ENCODE measurements at regions not wholly inside any gene's neighbourhood (a gene's known extent, or its start where the extent isn't known, plus 50 kb on each side); places are given as distances from the start of the nearest gene placed in this dataset.
A peak's percentile ranks its signal among the peaks of the same experiment; 100 is the strongest.
"Not testable (repeated sequence)": the region's sequence is repeated elsewhere in the genome, so short reads cannot be mapped to it uniquely, and the experiment has no call there.

DNA sequence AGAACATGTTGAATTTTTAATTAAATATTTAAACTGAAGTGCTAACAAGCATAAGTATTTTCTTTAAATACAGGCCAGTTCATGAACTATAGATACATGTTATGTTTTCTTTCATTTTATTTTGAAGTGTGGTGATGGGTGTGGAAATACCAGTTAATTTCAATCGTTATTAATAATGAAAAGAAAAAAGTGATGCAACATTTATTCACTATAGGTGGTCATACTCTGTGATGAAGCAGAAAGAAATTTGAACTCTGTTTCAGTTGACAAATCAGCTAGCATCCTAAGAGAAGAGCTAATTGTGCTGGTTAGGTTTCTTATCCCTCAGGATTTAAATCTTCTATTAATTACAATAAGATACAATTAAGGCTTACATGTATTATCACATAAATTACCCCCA is 795.1 kb upstream of the DDX18 start:
- DNase-seq (ENCODE audit: low spot score) = no peak
- no peak overlapping the region for H2BK5ac ChIP-seq (ENCODE audit: low read length)

DNA sequence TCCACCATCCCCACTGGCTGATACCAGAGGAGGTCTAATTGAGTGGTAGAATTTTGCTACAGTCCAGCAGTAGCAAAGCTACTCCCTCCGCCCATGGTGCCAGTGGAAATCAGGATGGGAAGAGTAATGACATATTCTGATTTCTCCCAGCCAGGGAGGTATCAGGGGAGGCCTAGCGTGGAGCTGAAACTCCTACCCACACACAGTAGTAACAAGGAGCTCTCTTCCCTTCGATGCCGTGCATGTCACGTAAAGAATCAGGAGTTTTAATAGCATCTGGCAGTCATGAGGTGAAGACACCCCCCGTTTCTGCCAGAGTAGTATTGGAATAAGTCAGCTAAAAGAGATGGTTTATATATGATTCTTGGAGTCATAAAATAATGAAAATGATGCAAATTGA is 786.8 kb upstream of the DDX18 start:
- no peak overlapping the region for H3K4me3 ChIP-seq (ENCODE audit: low read length in 2 of 2)
- H3K18ac ChIP-seq (ENCODE audit: low read length) = no peak overlapping the region
- no peaks in the 10 kb centered on the region for H3K9me3 ChIP-seq (replicated peaks in 1 of 2; ENCODE audit: control insufficient read depth in 2 of 2, insufficient read depth in 1 of 2, low read depth in 1 of 2, low read length in 2 of 2)
- H2AFZ ChIP-seq (ENCODE audit: low read length) = no peak overlapping the region
- H3K27ac ChIP-seq (replicated peaks; ENCODE audit: low read length) = no peak overlapping the region
- no peak overlapping the region for H3K4me2 ChIP-seq (ENCODE audit: insufficient read depth, low read length, poor library complexity, severe bottlenecking)
- no peak overlapping the region for H2AK5ac ChIP-seq (ENCODE audit: low read depth, low read length)
- H3K4ac ChIP-seq (ENCODE audit: low read length) = no peak overlapping the region
- H4K91ac ChIP-seq (ENCODE audit: low read depth, low read length, poor library complexity) = no peak overlapping the region
- H2BK12ac ChIP-seq (ENCODE audit: low read length) = peak overlapping the region; percentile 22
- no peaks in the 10 kb centered on the region for H3K4me1 ChIP-seq (ENCODE audit: control insufficient read depth in 2 of 2, insufficient read depth in 1 of 2, low read depth in 1 of 2, low read length in 2 of 2)
- H3K27me3 ChIP-seq (ENCODE audit: control insufficient read depth in 3 of 3, insufficient read depth in 3 of 3, low read depth in 1 of 3, low read length in 3 of 3) = no peaks in the 10 kb centered on the region
- no peak overlapping the region for H2BK15ac ChIP-seq (ENCODE audit: low read length)
- no peak overlapping the region for H3K14ac ChIP-seq (ENCODE audit: low read length)
- DNase-seq (ENCODE audit: low spot score) = no peak
- no peak overlapping the region for H3K23ac ChIP-seq (ENCODE audit: low read depth, low read length, poor library complexity)
- H3K36me3 ChIP-seq (replicated peaks in 1 of 2; ENCODE audit: control insufficient read depth in 2 of 2, insufficient read depth in 2 of 2, low read length in 2 of 2) = no peaks in the 10 kb centered on the region
- no peaks in the 10 kb centered on the region for H3K79me1 ChIP-seq (ENCODE audit: low read depth, low read length)
- no peak overlapping the region for H2BK5ac ChIP-seq (ENCODE audit: low read length)
- no CpG with 5 or more reads among the region's 6 CpGs for WGBS, 2 donors (ENCODE audit: extremely low coverage in 2 of 2, insufficient read length in 2 of 2, insufficient replicate concordance in 1 of 2)
- no peak overlapping the region for H3K9ac ChIP-seq (ENCODE audit: low read depth, low read length, poor library complexity)
- no peak overlapping the region for H2BK120ac ChIP-seq (ENCODE audit: low read depth, low read length)
- no peak overlapping the region for H4K8ac ChIP-seq (ENCODE audit: low read depth, low read length)

More for the DNA sequence above, 795.1 kb upstream of the DDX18 start:
- H2AK5ac ChIP-seq (ENCODE audit: low read depth, low read length) = no peak overlapping the region
- H2BK12ac ChIP-seq (ENCODE audit: low read length) = no peak overlapping the region
- no peak overlapping the region for H3K4me3 ChIP-seq (ENCODE audit: low read length in 2 of 2)
- H3K27ac ChIP-seq (replicated peaks; ENCODE audit: low read length) = no peak overlapping the region
- H4K8ac ChIP-seq (ENCODE audit: low read depth, low read length) = no peak overlapping the region
- no peak overlapping the region for H2AFZ ChIP-seq (ENCODE audit: low read length)
- H2BK15ac ChIP-seq (ENCODE audit: low read length) = no peak overlapping the region
- no peaks in the 10 kb centered on the region for H3K9me3 ChIP-seq (replicated peaks in 1 of 2; ENCODE audit: control insufficient read depth in 2 of 2, insufficient read depth in 1 of 2, low read depth in 1 of 2, low read length in 2 of 2)
- H3K18ac ChIP-seq (ENCODE audit: low read length) = no peak overlapping the region
- no peak overlapping the region for H2BK120ac ChIP-seq (ENCODE audit: low read depth, low read length)
- H3K4me2 ChIP-seq (ENCODE audit: insufficient read depth, low read length, poor library complexity, severe bottlenecking) = no peak overlapping the region
- no CpG with 5 or more reads among the region's 1 CpG for WGBS, 2 donors (ENCODE audit: extremely low coverage in 2 of 2, insufficient read length in 2 of 2, insufficient replicate concordance in 1 of 2)
- H3K36me3 ChIP-seq (replicated peaks in 1 of 2; ENCODE audit: control insufficient read depth in 2 of 2, insufficient read depth in 2 of 2, low read length in 2 of 2) = no peaks in the 10 kb centered on the region
- H3K79me1 ChIP-seq (ENCODE audit: low read depth, low read length) = no peaks in the 10 kb centered on the region
- no peak overlapping the region for H3K14ac ChIP-seq (ENCODE audit: low read length)
- no peak overlapping the region for H3K4ac ChIP-seq (ENCODE audit: low read length)
- no peaks in the 10 kb centered on the region for H3K27me3 ChIP-seq (ENCODE audit: control insufficient read depth in 3 of 3, insufficient read depth in 3 of 3, low read depth in 1 of 3, low read length in 3 of 3)
- H3K4me1 ChIP-seq (ENCODE audit: control insufficient read depth in 2 of 2, insufficient read depth in 1 of 2, low read depth in 1 of 2, low read length in 2 of 2) = no peaks in the 10 kb centered on the region
- no peak overlapping the region for H3K23ac ChIP-seq (ENCODE audit: low read depth, low read length, poor library complexity)
- H4K91ac ChIP-seq (ENCODE audit: low read depth, low read length, poor library complexity) = no peak overlapping the region
- H3K9ac ChIP-seq (ENCODE audit: low read depth, low read length, poor library complexity) = no peak overlapping the region

DNA sequence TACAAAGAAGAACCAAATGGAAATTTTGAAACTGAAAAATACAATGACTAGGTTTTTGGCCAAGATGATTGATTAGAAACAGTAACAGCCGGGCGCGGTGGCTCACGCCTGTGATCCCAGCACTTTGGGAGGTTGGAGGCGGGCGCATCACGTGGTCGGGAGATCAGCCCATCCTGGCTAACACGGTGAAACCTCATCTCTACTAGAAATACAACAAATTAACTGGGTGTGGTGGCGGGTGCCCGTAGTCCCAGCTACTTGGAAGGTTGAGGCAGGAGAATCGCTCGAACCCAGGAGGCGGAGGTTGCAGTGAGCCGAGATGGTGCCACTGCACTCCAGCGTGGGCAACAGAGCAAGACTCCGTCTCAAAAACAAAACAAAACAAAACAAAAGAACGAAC is 785.8 kb upstream of the DDX18 start:
- not testable (repeated sequence) for H3K36me3 ChIP-seq (replicated peaks in 1 of 2; ENCODE audit: control insufficient read depth in 2 of 2, insufficient read depth in 2 of 2, low read length in 2 of 2); H3K79me1 ChIP-seq (ENCODE audit: low read depth, low read length); H3K9ac ChIP-seq (ENCODE audit: low read depth, low read length, poor library complexity); H3K4ac ChIP-seq (ENCODE audit: low read length); H3K9me3 ChIP-seq (replicated peaks in 1 of 2; ENCODE audit: control insufficient read depth in 2 of 2, insufficient read depth in 1 of 2, low read depth in 1 of 2, low read length in 2 of 2); H2BK120ac ChIP-seq (ENCODE audit: low read depth, low read length); H3K4me3 ChIP-seq (ENCODE audit: low read length in 2 of 2); H4K91ac ChIP-seq (ENCODE audit: low read depth, low read length, poor library complexity); H2BK5ac ChIP-seq (ENCODE audit: low read length); H3K4me1 ChIP-seq (ENCODE audit: control insufficient read depth in 2 of 2, insufficient read depth in 1 of 2, low read depth in 1 of 2, low read length in 2 of 2); H3K18ac ChIP-seq (ENCODE audit: low read length); H3K27me3 ChIP-seq (ENCODE audit: control insufficient read depth in 3 of 3, insufficient read depth in 3 of 3, low read depth in 1 of 3, low read length in 3 of 3); DNase-seq (ENCODE audit: low spot score); H3K27ac ChIP-seq (replicated peaks; ENCODE audit: low read length); H2BK12ac ChIP-seq (ENCODE audit: low read length); H2BK15ac ChIP-seq (ENCODE audit: low read length); H4K8ac ChIP-seq (ENCODE audit: low read depth, low read length); H3K23ac ChIP-seq (ENCODE audit: low read depth, low read length, poor library complexity); H3K14ac ChIP-seq (ENCODE audit: low read length); H2AK5ac ChIP-seq (ENCODE audit: low read depth, low read length); H2AFZ ChIP-seq (ENCODE audit: low read length); H3K4me2 ChIP-seq (ENCODE audit: insufficient read depth, low read length, poor library complexity, severe bottlenecking)
- WGBS, 2 donors (ENCODE audit: extremely low coverage in 2 of 2, insufficient read length in 2 of 2, insufficient replicate concordance in 1 of 2) = no CpG with 5 or more reads among the region's 18 CpGs

DNA sequence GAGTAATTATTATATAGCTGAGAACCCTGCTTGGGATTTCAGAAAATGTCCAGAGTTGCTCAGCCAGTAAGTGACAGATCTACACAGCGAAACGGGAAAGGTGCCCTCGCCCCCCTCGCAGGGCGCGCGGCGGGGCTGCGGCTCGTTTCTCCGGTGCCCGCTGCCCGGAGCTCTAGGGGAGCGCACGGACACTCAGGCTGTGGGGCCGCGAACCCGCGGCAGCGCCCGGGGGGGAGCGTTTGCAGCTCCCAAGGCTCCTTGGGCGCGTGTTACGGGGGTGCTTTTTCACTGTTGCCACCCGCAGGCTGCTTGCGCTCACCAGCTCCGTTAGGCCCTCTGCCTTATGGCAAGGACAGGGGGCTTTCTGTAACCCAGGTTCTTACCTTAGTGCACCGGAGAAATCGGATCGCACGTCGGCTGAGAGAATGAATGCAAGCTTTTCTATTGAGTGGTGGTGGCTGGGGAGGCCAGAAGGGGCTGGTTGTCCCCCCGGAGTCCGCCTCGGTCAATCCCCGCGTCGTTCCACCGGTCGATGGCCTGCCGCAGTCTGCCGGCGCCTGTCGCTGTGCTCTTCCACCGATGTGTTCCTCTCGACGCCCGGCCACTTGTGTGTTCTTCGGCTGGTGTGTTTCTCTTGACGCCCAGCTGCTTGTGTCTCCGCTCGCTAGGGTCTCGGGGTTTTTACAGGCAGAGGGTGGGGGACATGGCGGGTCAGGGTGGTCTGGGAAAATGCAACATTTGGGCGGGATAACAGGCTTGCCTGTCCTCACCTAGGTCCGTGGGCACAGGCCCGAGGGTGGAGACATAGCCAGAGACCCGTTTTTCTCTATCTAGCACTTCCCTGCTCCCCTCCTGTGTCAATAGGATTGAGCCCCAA is 758.8 kb upstream of the DDX18 start:
- no peak overlapping the region for H3K18ac ChIP-seq (ENCODE audit: low read length)
- H2AFZ ChIP-seq (ENCODE audit: low read length) = no peak overlapping the region
- no peak overlapping the region for H3K9ac ChIP-seq (ENCODE audit: low read depth, low read length, poor library complexity)
- H3K27me3 ChIP-seq (ENCODE audit: control insufficient read depth in 3 of 3, insufficient read depth in 3 of 3, low read depth in 1 of 3, low read length in 3 of 3) = no peaks in the 10 kb centered on the region
- no peak overlapping the region for H3K4ac ChIP-seq (ENCODE audit: low read length)
- no CpG with 5 or more reads among the region's 59 CpGs for WGBS, 2 donors (ENCODE audit: extremely low coverage in 2 of 2, insufficient read length in 2 of 2, insufficient replicate concordance in 1 of 2)
- H3K4me1 ChIP-seq (ENCODE audit: control insufficient read depth in 2 of 2, insufficient read depth in 1 of 2, low read depth in 1 of 2, low read length in 2 of 2) = no peaks in the 10 kb centered on the region
- no peak overlapping the region for H3K27ac ChIP-seq (replicated peaks; ENCODE audit: low read length)
- DNase-seq (ENCODE audit: low spot score) = no peak
- no peaks in the 10 kb centered on the region for H3K9me3 ChIP-seq (replicated peaks in 1 of 2; ENCODE audit: control insufficient read depth in 2 of 2, insufficient read depth in 1 of 2, low read depth in 1 of 2, low read length in 2 of 2)
- H2BK12ac ChIP-seq (ENCODE audit: low read length) = no peak overlapping the region
- H4K91ac ChIP-seq (ENCODE audit: low read depth, low read length, poor library complexity) = no peak overlapping the region
- no peak overlapping the region for H2BK120ac ChIP-seq (ENCODE audit: low read depth, low read length)
- H3K23ac ChIP-seq (ENCODE audit: low read depth, low read length, poor library complexity) = no peak overlapping the region
- H3K36me3 ChIP-seq (replicated peaks in 1 of 2; ENCODE audit: control insufficient read depth in 2 of 2, insufficient read depth in 2 of 2, low read length in 2 of 2) = no peaks in the 10 kb centered on the region
- no peak overlapping the region for H2BK15ac ChIP-seq (ENCODE audit: low read length)
- H2BK5ac ChIP-seq (ENCODE audit: low read length) = no peak overlapping the region
- H3K4me3 ChIP-seq (ENCODE audit: low read length in 2 of 2) = no peak overlapping the region
- no peak overlapping the region for H3K4me2 ChIP-seq (ENCODE audit: insufficient read depth, low read length, poor library complexity, severe bottlenecking)
- no peak overlapping the region for H2AK5ac ChIP-seq (ENCODE audit: low read depth, low read length)
- H3K14ac ChIP-seq (ENCODE audit: low read length) = no peak overlapping the region
- no peak overlapping the region for H4K8ac ChIP-seq (ENCODE audit: low read depth, low read length)
- H3K79me1 ChIP-seq (ENCODE audit: low read depth, low read length) = no peaks in the 10 kb centered on the region

Data from neuronal stem cell (in vitro differentiated cells).